Ishikawa (cell line): ENCODE measurements at regions not wholly inside any gene's neighbourhood (a gene's known extent, or its start where the extent isn't known, plus 50 kb on each side); places are given as distances from the start of the nearest gene placed in this dataset.

Source experiments
- RAD21 ChIP-seq: IDR thresholded peaks from 2 replicates; pipeline ENCODE4 v1.6.1; 2012; ENCODE audit warnings: low read depth
- TEAD4 ChIP-seq: IDR thresholded peaks from 2 replicates; pipeline ENCODE4 v1.6.1; 2012
- YY1 ChIP-seq: IDR thresholded peaks from 2 replicates; pipeline ENCODE4 v1.6.1; 2012; ENCODE audit warnings: low read depth

GRCh38 chr2:150295544-150295943, 191.9 kb downstream of the RND3 start:
- TF ChIP-seq YY1: no peak
- TF ChIP-seq RAD21: no peak
- TF ChIP-seq TEAD4: no peak
